ENCODE measurements at regions not wholly inside any gene's neighbourhood (a gene's known extent, or its start where the extent isn't known, plus 50 kb on each side); places are given as distances from the start of the nearest gene placed in this dataset.
"Not testable (repeated sequence)": the region's sequence is repeated elsewhere in the genome, so short reads cannot be mapped to it uniquely, and the experiment has no call there.

DNA sequence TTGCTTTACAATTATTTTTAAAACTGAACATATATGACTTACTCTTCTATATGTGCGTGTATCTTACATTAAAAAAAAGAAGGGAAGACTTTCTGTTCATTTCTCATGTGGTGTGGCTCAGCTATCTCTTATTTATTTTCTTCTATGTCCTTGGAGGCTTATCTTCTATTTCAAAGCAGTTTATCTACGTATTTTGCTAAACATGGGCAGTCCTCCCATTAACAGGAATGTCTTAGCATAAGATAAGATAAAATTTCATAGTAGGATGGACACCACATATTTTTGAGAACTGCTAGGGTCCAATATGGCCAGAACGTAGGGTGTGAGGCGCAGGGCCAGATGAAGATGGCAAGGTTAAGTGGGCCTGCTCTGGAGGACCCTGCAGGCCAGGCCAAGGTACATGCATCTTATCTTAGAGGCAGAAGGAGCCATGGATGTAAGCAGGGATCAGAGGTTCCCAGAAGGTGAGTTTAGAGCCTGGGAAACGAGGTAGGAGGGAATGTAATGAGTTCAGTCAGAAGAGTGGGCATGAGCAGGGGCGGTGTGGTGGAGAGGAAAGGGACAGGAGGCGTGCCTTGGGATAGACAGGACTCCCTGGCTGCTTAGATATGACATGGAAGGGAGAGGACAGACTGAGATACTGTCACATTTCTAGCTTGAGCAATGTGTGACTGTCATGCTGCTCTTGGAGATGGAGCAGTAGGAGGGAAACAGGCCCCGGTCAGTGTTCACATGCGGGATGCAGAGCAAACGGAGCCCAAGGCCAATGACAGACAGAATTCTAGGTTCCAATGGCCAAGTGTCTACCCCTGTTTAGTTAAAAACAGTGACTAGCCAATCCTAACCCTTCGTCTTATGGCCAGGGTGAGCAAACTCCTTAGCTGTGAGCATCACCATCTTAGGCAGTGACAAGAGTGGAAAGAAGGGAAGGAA is 68.6 kb upstream of the MEDAG start:
- no peak for TF ChIP-seq CTCF (IDR thresholded peaks at IDR 0.05; ENCODE audit: extremely low read depth, missing control alignments)
- no peak for DNase-seq (ENCODE audit: low spot score)

- not testable (repeated sequence) for DNase-seq (ENCODE audit: low spot score)
Measured at GRCh38 chr13:30839636-30840035, 66.4 kb upstream of the MEDAG start.

DNA sequence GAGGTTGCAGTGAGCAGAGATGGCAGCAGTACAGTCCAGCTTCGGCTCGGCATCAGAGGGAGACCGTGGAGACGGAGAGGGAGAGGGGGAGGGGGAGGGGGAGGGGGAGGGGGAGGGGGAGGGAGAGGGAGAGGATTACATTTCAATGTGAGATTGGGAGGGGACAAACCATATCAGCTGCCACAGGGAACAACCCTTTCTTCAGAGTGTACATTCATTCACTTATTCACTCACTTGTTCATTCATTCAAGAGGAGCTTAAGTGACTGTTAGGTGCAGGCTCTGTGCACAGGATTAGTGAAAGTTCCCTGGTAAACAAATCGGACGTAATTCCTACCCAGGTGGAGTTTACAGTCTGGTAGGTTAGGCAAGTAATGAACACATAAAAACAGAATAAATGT is 65.6 kb upstream of the MEDAG start:
- TF ChIP-seq CTCF (IDR thresholded peaks at IDR 0.05; ENCODE audit: extremely low read depth, missing control alignments), result no peak
- no peak for DNase-seq (ENCODE audit: low spot score)

DNA sequence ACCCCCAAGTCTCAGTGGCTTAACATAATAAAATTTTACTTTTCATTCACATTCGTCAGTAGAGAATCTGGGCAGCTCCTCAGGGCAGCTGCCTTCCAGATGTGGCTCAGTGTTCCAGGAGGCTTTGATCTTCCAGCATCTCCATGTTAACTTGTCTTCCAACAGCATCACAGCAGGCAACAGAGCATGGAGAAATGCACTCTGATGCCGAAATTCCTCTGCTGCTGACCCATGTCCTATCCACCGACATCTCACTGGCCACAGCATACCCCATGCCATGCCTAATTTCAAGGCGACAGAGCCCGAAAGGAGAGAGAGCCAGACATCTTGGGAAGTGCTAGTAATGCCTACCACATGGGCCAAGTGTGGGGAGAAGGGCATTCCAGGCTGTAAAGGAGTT is 64.9 kb upstream of the MEDAG start:
- no peak for DNase-seq (ENCODE audit: low spot score)
- TF ChIP-seq CTCF (IDR thresholded peaks at IDR 0.05; ENCODE audit: extremely low read depth, missing control alignments), result no peak

GRCh38 chr13:30843548-30843947 is 62.5 kb upstream of the MEDAG start:
- no peak for TF ChIP-seq CTCF (IDR thresholded peaks at IDR 0.05; ENCODE audit: extremely low read depth, missing control alignments)
- DNase-seq (ENCODE audit: low spot score), result no peak

- no peak for TF ChIP-seq CTCF (IDR thresholded peaks at IDR 0.05; ENCODE audit: extremely low read depth, missing control alignments)
Measured at GRCh38 chr13:30844548-30845296, 61.3 kb upstream of the MEDAG start.

GRCh38 chr13:30845297-30846214 is 60.5 kb upstream of the MEDAG start:
- no peak for DNase-seq (ENCODE audit: low spot score)
- no peak for TF ChIP-seq CTCF (IDR thresholded peaks at IDR 0.05; ENCODE audit: extremely low read depth, missing control alignments)

More at GRCh38 chr13:30844548-30845296, 61.3 kb upstream of the MEDAG start:
- no peak for DNase-seq (ENCODE audit: low spot score)
